UCSD-AML1 (cell line): ENCODE measurements at regions not wholly inside any gene's neighbourhood (a gene's known extent, or its start where the extent isn't known, plus 50 kb on each side); places are given as distances from the start of the nearest gene placed in this dataset.

Source experiments
- DNase-seq: peaks from one replicate; lab custom pipeline; 2025; ENCODE audit not compliant: unreplicated experiment; lab: John Stamatoyannopoulos, UW

DNA sequence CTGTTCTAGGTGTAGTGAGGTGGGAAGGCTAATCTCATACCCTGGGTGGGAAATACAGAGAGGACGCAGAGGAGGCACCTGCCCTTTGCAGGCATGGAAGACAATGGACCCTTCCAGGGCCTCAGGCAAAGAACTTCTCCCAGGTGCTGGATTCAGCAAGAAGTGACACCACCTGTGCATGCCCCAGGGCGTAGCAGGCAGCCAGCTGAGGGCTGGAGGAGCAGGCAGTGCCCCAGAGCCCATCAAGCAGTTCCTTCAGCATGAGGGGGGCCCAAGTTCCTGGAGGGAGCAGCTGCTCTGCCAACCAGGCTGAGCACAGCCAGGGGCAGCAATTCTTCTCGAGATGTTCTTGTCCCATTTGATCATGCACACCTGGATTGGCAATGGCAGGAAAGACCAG lies 170.3 kb upstream of the PDE10A start:
- DNase-seq: no peak

DNA sequence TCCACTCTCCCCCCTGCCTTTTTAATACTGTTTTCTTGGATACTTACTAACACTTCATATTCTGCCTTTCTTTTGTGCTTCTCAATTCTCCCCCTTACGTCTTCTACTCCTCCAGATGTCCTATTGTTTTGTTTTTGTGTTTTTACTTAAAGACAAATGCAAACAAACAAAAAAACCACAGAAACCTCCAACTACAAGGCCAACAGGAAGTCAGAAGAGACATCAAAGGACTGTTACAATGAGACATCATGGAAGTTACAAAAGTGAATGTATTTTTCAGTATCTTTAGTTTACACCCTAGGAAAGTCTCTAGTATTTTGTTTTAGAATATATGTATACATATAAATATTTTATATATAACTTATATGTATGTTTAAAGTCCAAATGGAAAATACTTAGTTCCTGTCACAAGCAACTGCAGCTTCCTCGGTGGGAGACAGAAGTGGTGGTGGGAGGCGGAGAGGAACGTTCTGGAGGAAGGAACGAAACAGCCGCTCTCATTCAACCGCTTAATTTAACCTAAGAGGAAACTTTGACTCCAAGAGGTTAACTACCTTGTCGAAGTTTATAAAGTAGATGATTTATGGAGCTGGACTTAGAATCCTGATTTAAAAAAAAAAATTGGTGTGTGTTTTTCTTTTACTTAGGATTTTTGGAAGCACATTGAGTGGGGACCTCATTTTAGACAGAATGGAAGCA lies 168.9 kb upstream of the PDE10A start:
- no peak for DNase-seq

DNA sequence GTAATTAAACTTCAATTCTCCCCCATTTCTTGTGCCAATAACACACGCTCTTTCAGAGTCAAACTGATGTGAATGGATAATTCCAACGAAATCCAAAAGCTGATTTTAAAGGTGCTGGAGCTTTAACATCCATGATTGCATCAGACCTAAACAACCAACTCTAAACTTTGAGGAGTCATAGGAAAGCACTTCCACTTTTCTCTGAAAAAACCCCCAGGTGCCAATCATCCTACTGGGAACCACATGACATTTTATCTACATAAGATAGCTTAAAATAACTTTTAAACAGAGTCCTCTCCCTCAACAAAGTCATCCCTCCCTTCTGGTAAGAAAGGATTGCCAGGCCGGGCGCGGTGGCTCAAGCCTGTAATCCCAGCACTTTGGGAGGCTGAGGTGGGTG lies 167.7 kb upstream of the PDE10A start:
- no peak for DNase-seq

DNA sequence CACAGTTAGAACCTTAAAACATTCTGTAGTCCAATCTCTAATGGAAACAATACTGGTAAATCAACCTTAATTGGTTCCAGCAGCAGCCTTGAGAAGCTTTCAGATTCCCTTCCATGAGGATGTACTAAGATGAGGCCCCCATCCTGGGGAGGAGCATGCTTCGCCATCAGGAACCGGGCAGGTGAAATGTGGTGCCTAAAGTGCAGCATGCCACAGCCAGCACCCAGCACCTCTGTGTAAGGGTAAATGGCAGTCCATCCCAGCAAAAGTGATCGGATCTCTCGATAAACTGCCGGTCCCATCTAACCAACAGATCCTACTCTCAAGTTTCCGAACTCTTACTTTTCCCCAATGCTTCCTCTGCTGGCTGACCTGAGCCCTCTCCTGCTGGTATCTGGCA lies 166.3 kb upstream of the PDE10A start:
- DNase-seq: no peak

DNA sequence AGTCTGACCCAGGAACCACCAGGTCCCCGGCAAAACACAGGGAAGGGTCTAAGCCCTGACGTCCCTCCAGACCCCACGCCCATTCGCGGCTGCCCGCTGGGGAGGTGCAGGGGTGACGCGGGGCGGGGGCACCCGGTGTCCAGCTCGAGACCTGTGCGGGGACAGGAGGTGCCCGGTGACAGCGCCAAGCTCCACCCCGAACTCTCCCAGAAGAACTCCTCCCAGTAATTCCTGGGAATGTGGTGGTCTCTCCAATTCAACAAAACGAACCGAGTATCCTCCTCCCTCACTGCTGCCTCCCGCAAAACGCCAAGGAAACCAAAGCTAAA lies 164.1 kb upstream of the PDE10A start:
- DNase-seq: no peak

DNA sequence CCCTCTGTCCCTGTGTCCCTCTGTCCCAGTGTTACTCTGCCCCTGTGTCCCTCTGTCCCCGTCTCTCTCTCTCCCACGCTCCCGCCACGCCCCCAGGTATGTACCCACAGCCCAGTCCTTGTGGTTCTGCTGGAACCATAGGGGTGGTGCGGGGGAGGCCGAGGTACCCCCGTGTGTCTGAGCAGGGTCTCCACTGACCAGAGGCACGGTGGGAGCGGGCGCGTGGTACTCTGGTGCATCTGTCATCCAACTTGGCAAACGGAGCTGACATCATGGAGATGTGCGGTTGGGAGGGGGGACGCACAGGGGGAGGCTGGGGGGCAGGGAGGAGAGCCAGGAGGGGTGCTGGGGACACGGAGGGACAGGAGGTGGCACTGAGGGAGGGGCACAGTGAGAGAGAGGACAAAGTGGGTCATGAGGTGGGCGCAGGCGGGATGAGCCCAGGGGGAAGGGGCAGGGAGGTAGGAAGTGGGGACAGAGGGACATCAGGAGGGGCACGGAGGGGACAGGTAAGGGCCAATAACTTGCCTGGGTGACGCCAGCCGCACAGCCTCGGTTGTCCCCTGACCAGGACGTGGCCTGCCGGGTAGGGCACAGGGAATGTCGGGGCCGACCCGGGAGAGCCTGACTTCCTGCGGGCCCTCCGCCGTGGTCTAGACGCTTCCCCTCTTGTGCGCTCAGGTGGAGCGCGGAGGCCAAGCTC lies 163.6 kb upstream of the PDE10A start:
- no peak for DNase-seq

DNA sequence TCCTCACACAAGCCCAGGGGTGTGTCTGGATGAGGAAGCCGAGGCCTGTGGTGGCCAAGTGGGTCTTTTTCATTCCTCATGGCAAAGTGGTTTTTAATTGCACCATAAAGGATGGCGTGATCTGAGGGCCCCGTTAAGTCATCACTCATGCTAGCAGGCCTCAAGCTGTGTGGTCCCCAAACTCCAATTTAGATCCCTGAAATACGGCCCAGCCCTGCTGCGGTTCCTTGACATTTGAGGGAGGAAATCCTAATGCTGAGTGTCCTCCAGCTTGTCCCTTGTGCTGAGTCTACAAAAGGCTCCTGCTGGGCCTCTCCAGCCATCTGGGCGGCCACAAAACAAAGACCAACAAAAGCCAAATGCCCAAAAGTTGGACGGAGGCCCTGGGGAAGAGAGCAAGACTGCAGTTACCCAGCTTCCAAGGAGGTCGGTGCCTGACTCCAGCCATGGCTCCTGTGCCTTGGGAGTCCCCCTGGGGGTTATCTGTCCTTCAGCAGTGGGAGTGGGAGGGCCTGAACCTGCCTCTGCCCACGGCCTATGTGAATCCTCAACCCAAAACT lies 162.3 kb upstream of the PDE10A start:
- DNase-seq: no peak

DNA sequence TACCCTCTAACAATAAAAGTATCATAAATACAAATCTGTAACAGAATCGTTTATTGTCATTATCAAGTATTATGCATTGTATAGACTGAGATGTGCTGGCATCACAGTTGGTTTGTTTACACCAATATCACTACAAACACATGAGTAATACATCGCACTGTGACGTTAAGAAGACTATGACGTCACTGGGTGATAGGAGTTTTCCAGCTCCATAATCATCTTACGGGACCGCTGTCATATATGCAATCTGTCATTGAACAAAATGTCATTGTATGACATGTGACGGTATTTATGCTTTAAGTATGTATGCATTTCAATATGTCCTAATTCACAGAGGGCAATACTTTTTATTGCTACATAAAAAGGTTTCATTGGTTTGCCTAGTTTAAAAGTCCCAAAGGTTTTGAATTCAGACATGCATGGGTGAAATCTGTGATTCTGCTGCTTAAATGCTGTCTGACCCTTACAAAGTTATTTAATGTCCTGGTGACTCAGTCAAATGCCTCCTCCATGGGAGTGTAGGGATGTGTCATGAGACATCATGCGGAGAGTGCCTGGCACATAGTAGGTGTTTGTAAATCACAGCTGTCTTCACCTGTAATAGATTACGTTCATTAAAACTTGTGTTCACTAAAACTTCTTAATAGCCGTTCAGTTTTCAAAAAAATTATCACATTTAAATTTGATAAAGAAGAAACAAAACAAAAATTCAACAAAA lies 160.7 kb upstream of the PDE10A start:
- DNase-seq: no peak

DNA sequence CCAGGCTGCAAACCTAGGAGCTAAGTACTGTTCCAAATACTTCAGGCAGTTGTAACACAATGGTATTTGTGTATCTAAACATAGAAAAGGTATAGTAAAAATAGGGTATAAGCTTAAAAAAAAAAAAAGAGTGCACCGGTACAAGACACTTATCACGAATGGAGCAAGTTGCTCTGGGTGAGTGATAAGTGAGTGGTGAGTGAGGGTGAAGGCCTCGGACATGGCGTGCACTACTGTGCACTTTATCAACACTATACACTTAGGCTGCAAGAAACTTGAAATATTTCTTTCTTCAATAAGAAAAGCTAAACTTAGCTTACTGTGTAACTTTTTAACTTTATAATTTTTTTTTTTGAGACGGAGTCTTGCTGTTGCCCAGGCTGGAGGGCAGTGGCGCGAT lies 159.5 kb upstream of the PDE10A start:
- DNase-seq: no peak

DNA sequence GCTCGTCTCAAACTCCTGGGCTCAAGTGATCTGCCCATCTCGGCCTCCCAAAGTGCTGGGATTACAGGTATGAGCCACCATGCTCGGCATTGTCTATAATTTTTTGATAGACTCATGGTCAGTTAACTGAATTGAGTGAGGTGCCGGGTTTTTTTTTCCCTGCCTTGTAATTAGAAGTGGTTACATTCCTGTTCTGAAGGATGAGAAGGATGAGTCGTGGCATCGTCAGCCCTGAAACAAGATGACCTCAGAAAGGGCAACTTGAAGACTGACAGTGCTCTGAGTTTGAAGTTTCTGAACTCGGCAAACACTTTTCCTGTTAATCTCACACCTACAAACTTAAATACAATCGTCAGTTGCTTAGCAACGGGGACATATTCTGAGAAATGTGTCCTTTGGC lies 158.7 kb upstream of the PDE10A start:
- no peak for DNase-seq

DNA sequence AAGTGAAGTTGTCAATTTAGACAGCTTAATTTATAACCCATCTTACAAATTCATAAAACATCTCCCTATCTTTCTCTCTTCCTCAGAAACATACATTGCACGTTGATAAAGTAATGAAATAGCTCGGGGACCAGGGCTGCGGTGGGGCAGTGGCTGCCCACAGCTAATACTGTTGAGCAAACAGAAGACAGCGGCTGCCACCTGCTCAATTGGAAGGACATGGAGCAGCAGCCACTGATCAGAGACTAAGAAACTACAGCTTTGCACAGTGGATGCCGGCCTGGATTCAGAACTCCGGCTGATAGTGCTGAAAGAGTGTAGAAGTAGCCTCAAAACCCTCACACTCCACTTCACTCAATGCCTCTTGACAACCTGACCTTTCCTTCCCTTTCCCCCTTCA lies 157.9 kb upstream of the PDE10A start:
- no peak for DNase-seq

DNA sequence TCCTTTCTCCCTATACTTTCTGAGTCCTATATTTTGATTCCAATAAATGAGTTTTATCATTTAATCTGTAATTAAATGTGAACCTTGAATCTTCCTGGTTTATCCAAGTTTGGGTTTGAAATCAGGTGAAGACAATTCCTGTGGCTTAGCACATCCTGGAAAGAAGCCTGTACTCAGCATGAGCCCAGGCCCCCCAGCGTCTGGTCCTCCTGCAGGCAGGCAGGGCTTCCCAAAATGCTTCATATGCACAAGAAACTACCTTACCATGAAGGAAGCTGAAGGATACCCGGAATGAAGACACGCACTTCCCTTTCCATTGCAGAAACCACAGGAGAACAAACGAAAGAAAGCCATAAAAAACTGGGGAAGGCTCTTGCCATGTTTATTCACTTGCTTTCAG lies 157.4 kb upstream of the PDE10A start:
- no peak for DNase-seq

DNA sequence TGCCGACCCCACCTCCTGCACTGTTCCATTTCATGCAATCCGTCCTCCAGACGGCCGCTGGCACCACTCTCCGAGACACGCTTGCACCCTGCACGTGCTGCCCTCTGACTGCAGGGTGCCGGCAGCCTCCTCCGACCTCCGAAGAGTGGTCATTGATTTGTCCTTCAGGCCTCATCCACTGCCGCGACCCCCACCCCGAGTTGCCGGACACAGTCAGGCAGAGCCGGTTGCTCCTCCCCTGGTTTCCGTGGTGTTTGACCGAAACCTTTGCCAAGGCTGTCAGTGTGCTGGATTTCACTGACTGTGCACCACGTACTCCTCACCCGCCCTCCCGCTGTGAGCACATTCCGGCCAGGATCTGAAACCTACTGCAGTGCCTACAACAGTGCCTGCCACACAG lies 156.4 kb upstream of the PDE10A start:
- no peak for DNase-seq

DNA sequence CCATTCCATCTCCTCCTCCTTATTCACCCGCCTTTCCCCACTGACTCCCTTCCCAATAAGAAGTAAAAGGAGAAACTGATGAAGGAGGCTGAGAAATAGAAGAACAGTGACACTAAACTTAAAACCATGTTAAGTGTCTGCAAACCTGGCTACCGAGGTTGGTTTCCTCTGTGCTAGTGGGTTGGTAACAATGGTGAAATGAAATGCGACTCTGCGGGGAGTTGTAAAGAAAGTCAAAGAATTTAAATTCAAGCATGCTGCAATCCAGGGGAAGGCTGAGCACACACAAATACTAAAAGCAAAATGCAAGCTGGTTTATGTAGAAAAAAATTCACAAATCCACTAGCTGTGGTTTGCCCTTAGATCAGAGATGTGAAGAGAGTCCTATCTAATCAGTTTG lies 155.2 kb upstream of the PDE10A start:
- DNase-seq: no peak

DNA sequence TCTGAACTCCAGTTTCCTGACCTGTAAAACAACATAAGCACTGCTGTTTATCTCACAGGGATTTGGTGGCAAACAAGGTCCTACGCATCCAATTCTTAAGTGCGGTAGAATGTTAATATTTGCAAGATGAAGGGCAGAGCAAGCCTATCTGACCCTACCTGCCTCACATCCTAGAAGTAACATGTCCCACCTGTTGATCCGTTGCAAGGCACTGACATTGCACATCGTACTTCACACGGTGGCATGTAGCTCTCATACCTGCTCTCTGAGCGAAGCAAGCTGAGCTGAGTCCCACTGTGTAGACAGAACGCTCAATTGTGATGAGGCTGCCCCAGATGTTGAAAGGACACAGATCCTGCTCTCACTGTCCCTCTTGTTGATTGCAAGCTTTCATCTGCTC lies 154.7 kb upstream of the PDE10A start:
- DNase-seq: no peak

DNA sequence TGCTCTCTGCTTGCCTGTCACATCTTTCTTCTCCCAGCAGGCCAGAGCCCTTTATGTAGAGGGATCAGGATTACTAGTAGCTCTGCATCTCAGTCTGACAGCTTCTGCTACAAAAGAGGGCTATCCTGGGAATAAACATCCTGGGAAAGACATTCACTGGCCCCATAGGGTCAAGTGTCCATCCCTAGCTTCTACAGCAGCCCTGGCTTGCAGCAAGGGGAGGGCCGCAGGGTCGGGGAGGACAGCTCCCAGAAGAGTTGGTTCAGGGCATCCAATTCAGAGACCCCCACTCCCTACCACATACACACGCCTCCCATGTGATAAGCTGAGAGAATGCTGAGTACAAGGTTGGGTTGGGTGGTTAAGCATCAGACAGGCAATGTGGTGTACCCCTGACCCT lies 154.1 kb upstream of the PDE10A start:
- DNase-seq: no peak

DNA sequence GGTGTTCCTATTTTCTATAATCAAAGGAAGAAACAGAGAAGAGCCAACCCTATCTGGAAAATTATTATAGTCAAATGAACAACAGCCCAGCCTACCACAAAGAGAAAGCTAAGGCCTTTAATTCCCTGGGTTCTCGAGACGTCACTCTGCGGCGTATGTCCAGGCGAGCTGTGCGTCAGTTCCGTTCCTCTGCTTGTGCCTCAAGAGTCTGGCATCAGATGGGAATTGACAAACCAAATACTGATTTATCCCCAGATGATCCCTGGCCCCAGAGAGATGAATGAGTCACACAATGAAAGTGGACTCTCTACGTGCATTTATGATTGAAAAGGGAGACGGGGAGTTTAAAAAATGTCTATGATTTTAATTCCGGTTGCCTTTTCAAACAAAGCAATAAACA lies 151.6 kb upstream of the PDE10A start:
- no peak for DNase-seq

DNA sequence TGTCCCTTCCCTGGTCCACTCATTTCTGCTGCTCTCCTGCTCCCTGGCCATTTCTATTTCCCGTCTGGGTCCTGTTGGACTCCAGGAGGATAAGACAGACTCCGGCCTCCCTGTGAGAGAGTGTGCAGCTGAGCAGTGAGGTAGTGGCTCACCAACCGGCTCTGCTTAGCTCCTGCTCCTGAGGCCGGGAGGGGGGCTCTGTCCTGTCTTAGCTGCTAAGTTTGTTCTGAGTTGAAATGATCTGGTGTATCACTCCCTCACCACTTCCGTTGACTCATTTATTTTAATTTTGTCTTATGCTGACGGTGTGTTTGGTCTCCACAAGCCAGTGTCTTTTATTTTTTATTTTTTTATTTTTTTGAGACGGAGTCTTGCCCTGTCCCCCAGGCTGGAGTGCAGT lies 148.5 kb upstream of the PDE10A start:
- no peak for DNase-seq

DNA sequence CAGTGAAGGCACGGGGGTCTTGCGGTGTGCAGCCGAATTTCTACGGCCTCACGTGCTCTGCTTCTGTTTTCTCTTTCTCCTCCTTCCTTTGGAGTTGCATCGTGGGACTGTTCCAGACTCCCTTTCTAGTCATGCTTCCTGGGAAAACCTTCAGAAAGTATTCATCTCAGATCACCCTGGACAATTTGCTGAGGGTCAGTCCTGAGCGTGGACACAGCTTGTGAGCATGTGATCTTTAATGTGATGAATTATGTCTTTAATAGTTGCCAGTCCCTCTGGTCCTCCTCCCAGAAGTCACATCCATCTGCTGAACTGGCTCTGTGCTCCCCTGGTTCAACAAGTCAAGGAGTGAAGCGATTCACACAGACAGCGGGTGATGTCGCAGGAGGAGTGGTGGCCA lies 145.0 kb upstream of the PDE10A start:
- DNase-seq: no peak

DNA sequence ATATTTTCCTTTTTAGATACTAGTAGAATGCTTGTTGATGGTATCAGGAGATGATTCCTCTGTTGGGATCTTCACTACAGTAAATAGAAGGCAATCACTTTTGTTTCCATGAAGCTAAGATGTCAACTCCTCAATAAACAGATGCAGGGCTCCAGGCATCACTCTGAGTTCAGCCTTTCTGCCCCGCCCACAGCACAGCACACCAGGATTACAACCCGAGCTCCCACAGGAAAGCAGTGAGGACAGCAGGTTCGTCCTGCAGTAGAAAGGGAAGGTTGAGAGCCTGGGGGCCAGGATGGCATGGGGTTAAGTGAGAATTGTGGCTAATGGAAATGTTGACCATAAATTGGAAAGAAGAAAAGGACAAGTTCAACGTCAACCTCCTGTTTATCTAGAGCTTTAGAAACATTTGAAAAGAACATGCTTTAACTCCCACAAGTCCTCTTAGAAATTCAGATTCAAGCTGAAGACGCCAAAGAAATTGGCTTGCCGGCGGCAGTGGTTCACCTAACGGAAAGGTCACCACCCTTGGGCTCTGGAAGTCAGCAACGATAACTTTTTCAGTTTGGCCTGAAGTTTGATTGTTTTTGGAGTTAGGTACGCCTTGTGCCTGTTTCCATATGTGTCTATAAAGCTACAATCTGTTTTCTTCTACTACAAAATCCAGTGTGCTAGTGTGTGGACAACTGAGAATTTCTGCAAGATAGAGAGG lies 144.4 kb upstream of the PDE10A start:
- no peak for DNase-seq

DNA sequence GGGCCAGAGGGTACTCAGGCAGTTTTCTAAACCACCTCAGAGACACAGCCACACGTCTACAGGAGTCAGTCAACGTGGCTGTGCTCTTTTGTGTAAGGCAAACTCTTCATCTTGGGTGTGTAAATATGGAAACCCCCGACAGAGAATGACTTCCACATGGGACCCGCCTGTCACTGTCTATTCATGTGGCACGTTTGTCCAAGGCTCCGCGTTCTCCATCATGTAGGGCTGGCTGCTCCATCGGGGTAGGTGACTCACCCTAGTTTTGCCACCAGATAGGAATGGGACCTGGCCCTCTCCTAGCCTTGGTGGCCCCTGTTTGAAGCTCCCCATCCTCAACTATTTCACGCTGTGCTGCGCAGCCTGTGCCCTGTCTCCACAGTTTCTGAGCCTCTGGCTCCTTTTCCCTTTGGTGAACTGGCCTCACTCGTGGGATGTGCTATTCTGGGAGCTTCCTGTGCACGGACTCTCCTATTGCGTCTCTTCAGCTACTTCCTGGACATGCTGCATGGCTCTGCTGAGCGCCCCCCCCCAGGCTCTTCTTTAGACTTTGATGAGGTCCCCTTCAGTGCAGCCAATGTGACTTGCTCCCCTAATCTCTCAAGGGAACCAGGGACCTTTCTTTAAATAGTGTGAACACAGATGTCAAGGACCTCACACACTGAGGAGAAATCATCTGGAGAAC lies 143.2 kb upstream of the PDE10A start:
- no peak for DNase-seq
